HCT116 (cell line): ENCODE measurements at regions not wholly inside any gene's neighbourhood (a gene's known extent, or its start where the extent isn't known, plus 50 kb on each side); places are given as distances from the start of the nearest gene placed in this dataset.

ENCODE experiments used
- ATAC-seq: fragments of 200-7000 bp; cut with Tn5 transposase; 2 replicates; pipeline ENCODE4 v1.9.1; 2020; ENCODE audit warnings: mild to moderate bottlenecking, moderate library complexity
- BruUV-seq: library from RNA; stranded (reverse); fragments of 400-500 nt; replicated peaks from 2 replicates; lab custom pipeline; 2021; lab: Mats Ljungman, UMichigan
- CTCF ChIA-PET: fragments of 300-600 bp; sonication (Branson Sonifier 250); formaldehyde crosslinking; loops from one replicate; lab custom pipeline; 2021; ENCODE audit warnings: antibody characterized with exemption; lab: Charles Lee
- POLR2A ChIA-PET: fragments of 300-600, 350-600 bp; sonication (Branson Sonifier 250); formaldehyde crosslinking; loops from one replicate; lab custom pipeline; 2021; ENCODE audit warnings: antibody characterized with exemption; lab: Charles Lee
- RAD21 ChIA-PET, 2 experiments: fragments of 300-600 bp; sonication (Branson Sonifier 250); formaldehyde crosslinking; loops; one replicate each; lab custom pipeline; 2023; ENCODE audit warnings: low total read pairs in 2 of 2; ENCODE audit not compliant: uncharacterized antibody in 2 of 2, unreplicated experiment in 2 of 2, low non-redundant PET in 1 of 2; lab: Charles Lee
- DNase-seq: peaks from one replicate; pipeline ENCODE4 v3.0.0-alpha.2; 2010; ENCODE audit warnings: low read depth, low spot score
- H2AFZ ChIP-seq: fragments of 200-600 bp; shearing (Covaris generic), sonication (generic); 2 replicates; pipeline ENCODE4 v1.6.1; 2017; ENCODE audit warnings: low read depth, mixed run types, mixed read lengths, antibody characterized with exemption, low read length; ENCODE audit not compliant: poor library complexity, severe bottlenecking
- H3K27ac ChIP-seq: 2 replicates; pipeline ENCODE4 v1.5.1; 2012; ENCODE audit warnings: low read depth, low read length
- H3K27me3 ChIP-seq: fragments of 200-600 bp; sonication (generic); 2 replicates; pipeline ENCODE4 v1.6.1; 2016; ENCODE audit warnings: mixed run types, low read length, mixed read lengths; ENCODE audit not compliant: insufficient read depth
- H3K36me3 ChIP-seq, 2 experiments: fragments of 200-500 bp in 1 of 2; fragments of 200-600 bp in 1 of 2; sonication (Bioruptor generic) in 1 of 2; sonication (generic) in 1 of 2; 2 replicates each; pipeline versions ENCODE4 v1.5.1 to v1.6.1; 2014 to 2016; ENCODE audit warnings: low read length in 2 of 2, inconsistent platforms in 1 of 2, mixed read lengths in 1 of 2, mixed run types in 1 of 2; ENCODE audit not compliant: insufficient read depth in 2 of 2, control insufficient read depth in 1 of 2
- H3K4me1 ChIP-seq, 2 experiments: fragments of 200-600 bp in 1 of 2; sonication (generic) in 1 of 2; 2 replicates each; pipeline versions ENCODE4 v1.5.1 to v1.6.1; 2012 to 2017; ENCODE audit warnings: low read length in 2 of 2, inconsistent platforms in 1 of 2, mild to moderate bottlenecking in 1 of 2, mixed read lengths in 1 of 2, mixed run types in 1 of 2, moderate library complexity in 1 of 2; ENCODE audit not compliant: insufficient read depth in 2 of 2, control insufficient read depth in 1 of 2
- H3K4me2 ChIP-seq: fragments of 200-600 bp; sonication (generic); 2 replicates; pipeline ENCODE4 v1.6.1; 2017; ENCODE audit warnings: mixed run types, low read length, mixed read lengths
- H3K4me3 ChIP-seq, 2 experiments: fragments of 200-600 bp in 1 of 2; sonication (generic) in 1 of 2; replicated peaks in 1 of 2; 2 replicates each; pipeline ENCODE4 v1.5.1; 2011 to 2016; ENCODE audit warnings: low read length in 2 of 2, control low read depth in 1 of 2, low read depth in 1 of 2, mild to moderate bottlenecking in 1 of 2, mixed read lengths in 1 of 2, mixed run types in 1 of 2
- H3K79me2 ChIP-seq: fragments of 200-600 bp; sonication (generic); 2 replicates; pipeline ENCODE4 v1.6.1; 2017; ENCODE audit warnings: mild to moderate bottlenecking, mixed run types, low read length, moderate library complexity, mixed read lengths; ENCODE audit not compliant: insufficient read depth
- H3K9ac ChIP-seq: fragments of 200-600 bp; sonication (generic); 2 replicates; pipeline ENCODE4 v1.6.1; 2016; ENCODE audit warnings: low read length, mixed read lengths
- H3K9me2 ChIP-seq: fragments of 200-600 bp; sonication (generic), shearing (Covaris generic); 2 replicates; pipeline ENCODE4 v1.6.1; 2017; ENCODE audit warnings: mixed run types, mild to moderate bottlenecking, moderate library complexity; ENCODE audit not compliant: insufficient read depth
- H3K9me3 ChIP-seq, 2 experiments: fragments of 200-500 bp in 1 of 2; fragments of 200-600 bp in 1 of 2; sonication (Bioruptor generic) in 1 of 2; sonication (generic) in 1 of 2; 2 replicates each; pipeline ENCODE4 v1.6.1; 2014 to 2017; ENCODE audit warnings: low read length in 2 of 2, mixed read lengths in 2 of 2, inconsistent platforms in 1 of 2, low read depth in 1 of 2, mild to moderate bottlenecking in 1 of 2, mixed run types in 1 of 2, moderate library complexity in 1 of 2; ENCODE audit not compliant: control insufficient read depth in 1 of 2, insufficient read depth in 1 of 2
- H4K20me1 ChIP-seq: fragments of 200-600 bp; sonication (generic), shearing (Covaris generic); 2 replicates; pipeline ENCODE4 v1.6.1; 2017; ENCODE audit warnings: mixed run types, mild to moderate bottlenecking, moderate library complexity; ENCODE audit not compliant: insufficient read depth
- EZH2phosphoT487 ChIP-seq: fragments of 200-600 bp; IDR thresholded peaks from 2 replicates; pipeline ENCODE4 v1.6.1; 2018; ENCODE audit warnings: antibody characterized with exemption, borderline replicate concordance
- FOSL1 ChIP-seq: IDR thresholded peaks from 2 replicates; pipeline ENCODE4 v1.6.1; 2012; ENCODE audit warnings: low read depth
- RAD21 ChIP-seq: IDR thresholded peaks from 2 replicates; pipeline ENCODE4 v1.6.1; 2012; ENCODE audit warnings: low read depth, mild to moderate bottlenecking
- SRF ChIP-seq: IDR thresholded peaks from 2 replicates; pipeline ENCODE4 v1.6.1; 2012; ENCODE audit warnings: low read depth
- TCF7L2 ChIP-seq: IDR thresholded peaks from 2 replicates; pipeline ENCODE4 v1.7.0; 2011; ENCODE audit warnings: borderline replicate concordance, inconsistent platforms; ENCODE audit not compliant: insufficient read depth, insufficient read length; ENCODE audit errors: extremely low read depth
- YY1 ChIP-seq: IDR thresholded peaks from 2 replicates; pipeline ENCODE4 v1.6.1; 2011; ENCODE audit warnings: low read length, low read depth, moderate library complexity, mild to moderate bottlenecking; ENCODE audit not compliant: insufficient replicate concordance; ENCODE audit errors: extremely low read depth
- ZFX ChIP-seq: fragments of 450-650 bp; IDR thresholded peaks from 2 replicates; pipeline ENCODE4 v1.6.1; 2017
- intact Hi-C: fragments of 100-400 bp; cut with micrococcal nuclease; formaldehyde crosslinking; loops from 2 replicates; pipeline ENCODE4 v1.10.0; 2022
- TF ChIP-seq, protein P1 (sequence below): IDR thresholded peaks from 2 replicates; pipeline ENCODE4 v1.6.1; 2011; ENCODE audit warnings: mild to moderate bottlenecking, low read length, moderate library complexity; ENCODE audit not compliant: insufficient replicate concordance; ENCODE audit errors: extremely low read depth

DNA sequence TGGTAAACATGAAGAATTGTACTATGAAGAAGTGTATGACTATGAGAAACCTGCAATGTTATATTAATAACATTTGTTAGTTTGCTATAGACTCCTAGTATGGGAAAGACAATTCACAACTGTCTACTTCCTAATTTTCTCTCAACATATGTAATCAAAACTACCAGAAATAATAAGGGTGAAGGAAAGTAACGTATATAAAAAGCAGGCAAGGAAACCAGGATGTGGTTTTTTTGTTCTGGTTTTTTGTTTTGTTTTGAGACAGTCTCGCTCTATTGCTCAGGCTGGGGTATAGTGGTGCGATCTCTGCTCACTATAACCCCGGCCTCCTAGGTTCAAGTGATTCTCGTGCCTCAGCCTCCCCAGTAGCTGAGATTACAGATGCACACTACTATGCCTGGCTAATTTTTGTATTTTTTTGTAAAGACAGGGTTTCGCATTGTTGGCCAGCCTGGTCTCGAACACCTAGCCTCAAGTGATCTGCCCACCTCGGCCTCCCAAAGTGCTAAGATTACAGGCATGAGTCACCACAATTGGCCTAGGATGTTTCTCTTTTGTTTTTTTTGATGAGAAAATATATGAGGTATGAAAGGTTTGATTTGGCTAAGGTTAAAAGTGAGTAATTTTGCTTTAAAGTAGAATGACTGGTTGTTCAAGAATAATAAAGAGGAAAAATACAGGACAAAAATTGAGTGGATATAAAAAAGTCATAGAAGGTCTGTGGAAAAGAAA lies 83.1 kb downstream of the PTCHD4 start:
- no peak overlapping the region for H3K27ac ChIP-seq
- no peaks in the 10 kb centered on the region for H3K27me3 ChIP-seq
- no peak overlapping the region for H3K9ac ChIP-seq
- intact Hi-C loops = no loop called here
- H4K20me1 ChIP-seq = no peaks in the 10 kb centered on the region
- ChIA-PET POLR2A (no interaction called here), RAD21 (no interaction called here), CTCF (no interaction called here)
- no peak overlapping the region for H2AFZ ChIP-seq
- no peaks in the 10 kb centered on the region for H3K36me3 ChIP-seq
- no peak overlapping the region for H3K4me3 ChIP-seq
- no peaks in the 10 kb centered on the region for H3K79me2 ChIP-seq
- no peak overlapping the region for H3K4me2 ChIP-seq
- no peaks in the 10 kb centered on the region for H3K9me2 ChIP-seq
- H3K4me1 ChIP-seq = no peaks in the 10 kb centered on the region
- ATAC-seq (no peak), DNase-seq (no peak)
- TF ChIP-seq TCF7L2 = no peak
- TF ChIP-seq EZH2phosphoT487 = no peak
- TF ChIP-seq YY1 = no peak
- no peak for TF ChIP-seq ZFX
- TF ChIP-seq FOSL1 = no peak
- TF ChIP-seq, protein P1, sequence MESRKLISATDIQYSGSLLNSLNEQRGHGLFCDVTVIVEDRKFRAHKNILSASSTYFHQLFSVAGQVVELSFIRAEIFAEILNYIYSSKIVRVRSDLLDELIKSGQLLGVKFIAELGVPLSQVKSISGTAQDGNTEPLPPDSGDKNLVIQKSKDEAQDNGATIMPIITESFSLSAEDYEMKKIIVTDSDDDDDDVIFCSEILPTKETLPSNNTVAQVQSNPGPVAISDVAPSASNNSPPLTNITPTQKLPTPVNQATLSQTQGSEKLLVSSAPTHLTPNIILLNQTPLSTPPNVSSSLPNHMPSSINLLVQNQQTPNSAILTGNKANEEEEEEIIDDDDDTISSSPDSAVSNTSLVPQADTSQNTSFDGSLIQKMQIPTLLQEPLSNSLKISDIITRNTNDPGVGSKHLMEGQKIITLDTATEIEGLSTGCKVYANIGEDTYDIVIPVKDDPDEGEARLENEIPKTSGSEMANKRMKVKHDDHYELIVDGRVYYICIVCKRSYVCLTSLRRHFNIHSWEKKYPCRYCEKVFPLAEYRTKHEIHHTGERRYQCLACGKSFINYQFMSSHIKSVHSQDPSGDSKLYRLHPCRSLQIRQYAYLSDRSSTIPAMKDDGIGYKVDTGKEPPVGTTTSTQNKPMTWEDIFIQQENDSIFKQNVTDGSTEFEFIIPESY = no peak
- no peak for TF ChIP-seq SRF
- no peak for TF ChIP-seq RAD21
- H3K9me3 ChIP-seq = no peaks in the 10 kb centered on the region
- no TSS peak for BruUV-seq
